NT2/D1 (cell line): ENCODE measurements at regions not wholly inside any gene's neighbourhood (a gene's known extent, or its start where the extent isn't known, plus 50 kb on each side); places are given as distances from the start of the nearest gene placed in this dataset.

Experiments
- YY1 ChIP-seq: IDR thresholded peaks from 2 replicates; pipeline ENCODE4 v1.6.1; 2011; ENCODE audit not compliant: insufficient read length, insufficient read depth
- ZNF274 ChIP-seq: IDR thresholded peaks from 2 replicates; pipeline ENCODE4 v1.6.1; 2011; ENCODE audit warnings: mild to moderate bottlenecking, low read depth, low read length

DNA sequence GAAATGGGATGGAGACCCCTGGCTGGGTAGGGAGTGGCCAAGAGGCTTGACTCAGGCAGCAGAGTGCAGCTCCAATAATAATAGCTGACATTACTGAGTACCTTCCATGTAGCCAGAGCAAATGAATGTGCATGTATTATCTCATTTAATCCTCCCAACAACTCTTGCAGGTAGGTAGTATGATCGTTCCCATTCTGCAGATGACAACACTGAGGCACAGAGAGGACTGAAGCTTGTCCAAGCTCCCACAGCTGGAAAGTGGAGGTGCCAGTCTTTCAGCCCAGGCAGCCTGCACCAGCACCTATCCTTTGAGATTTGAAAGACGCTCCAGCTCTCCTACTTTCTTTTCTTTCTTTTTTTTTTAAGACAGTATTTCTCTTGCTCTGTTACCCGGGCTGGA, 87.6 kb downstream of the PCDH1 start:
- TF ChIP-seq ZNF274: no peak
- TF ChIP-seq YY1: no peak
